ENCODE measurements at regions not wholly inside any gene's neighbourhood (a gene's known extent, or its start where the extent isn't known, plus 50 kb on each side); places are given as distances from the start of the nearest gene placed in this dataset.

DNA sequence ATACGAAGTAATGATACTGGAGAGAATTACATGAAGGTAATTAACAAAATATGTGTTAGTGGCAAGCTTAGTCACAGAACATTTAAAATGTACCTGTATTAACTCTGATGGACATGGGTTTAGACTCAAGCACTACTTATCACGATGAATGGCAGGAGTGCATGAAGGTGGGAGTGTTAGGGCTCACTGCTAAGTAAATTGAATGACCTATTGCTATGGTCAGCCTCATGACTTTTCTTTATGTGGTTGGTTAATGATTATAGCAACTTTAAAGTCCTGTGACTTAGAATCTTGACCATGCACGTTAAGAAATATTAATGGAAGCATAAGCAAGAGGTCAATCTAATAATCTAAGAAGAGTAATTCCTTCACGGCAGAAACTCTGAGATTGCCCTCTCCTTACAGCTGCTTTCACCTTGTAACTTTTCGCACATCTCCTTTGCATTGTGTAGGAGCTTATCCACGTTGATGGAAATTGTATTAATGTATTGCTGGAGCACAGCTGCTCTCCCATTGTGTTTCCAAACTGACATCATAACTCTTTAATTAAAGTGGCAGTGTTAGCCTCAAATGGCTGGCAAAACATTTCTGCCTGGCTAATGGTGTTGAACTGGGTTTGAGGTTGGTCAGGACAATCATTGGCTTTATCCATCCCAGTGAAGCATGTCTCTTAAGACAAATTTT is 114.5 kb downstream of the RXFP2 start:
- no peak for DNase-seq

- DNase-seq: no peak
Measured at GRCh38 chr13:31859571-31859970, 120.2 kb downstream of the RXFP2 start.

DNA sequence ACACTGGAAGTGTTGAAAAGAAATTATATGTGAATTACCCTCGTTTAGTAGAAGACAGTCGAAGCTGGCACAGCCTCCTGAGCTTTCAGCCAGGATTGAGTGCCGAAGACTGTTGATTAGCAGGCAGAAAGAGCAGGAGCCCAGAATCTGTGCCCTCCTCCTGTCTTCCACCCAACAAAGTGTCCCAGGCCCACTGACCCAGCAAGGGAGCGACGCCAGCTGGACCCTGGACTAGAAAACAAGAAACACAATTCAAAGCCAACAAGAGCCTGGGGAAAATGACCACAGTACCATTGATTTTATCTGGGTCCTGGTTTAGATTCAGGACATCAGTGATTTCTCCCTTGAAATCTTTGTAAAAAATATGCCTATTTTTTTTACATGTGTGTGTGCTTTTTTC is 120.7 kb downstream of the RXFP2 start:
- no peak for DNase-seq

- no peak for DNase-seq
Measured at GRCh38 chr13:31862828-31863227, 123.5 kb downstream of the RXFP2 start.

DNA sequence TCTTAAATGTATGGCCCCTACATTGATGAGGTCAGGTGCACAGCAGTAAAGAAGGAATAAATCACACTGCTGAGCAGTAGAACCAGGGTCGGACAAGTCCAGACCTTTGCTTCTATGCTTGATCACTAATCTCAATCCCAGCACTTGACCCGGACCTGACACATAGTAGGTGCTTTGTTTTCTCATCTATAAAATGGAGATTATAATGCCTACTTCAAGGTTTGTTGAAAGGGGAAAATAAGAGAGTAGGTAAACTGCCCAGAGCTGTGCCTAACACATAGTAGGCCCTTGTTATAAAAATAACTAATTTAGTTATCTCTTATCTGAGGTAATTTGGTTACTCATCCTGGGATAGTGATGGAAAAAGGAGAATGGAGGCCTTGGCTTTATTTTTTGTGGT is 125.0 kb downstream of the RXFP2 start:
- no peak for DNase-seq

GRCh38 chr13:31866099-31866498 is 126.8 kb downstream of the RXFP2 start:
- DNase-seq: no peak

DNA sequence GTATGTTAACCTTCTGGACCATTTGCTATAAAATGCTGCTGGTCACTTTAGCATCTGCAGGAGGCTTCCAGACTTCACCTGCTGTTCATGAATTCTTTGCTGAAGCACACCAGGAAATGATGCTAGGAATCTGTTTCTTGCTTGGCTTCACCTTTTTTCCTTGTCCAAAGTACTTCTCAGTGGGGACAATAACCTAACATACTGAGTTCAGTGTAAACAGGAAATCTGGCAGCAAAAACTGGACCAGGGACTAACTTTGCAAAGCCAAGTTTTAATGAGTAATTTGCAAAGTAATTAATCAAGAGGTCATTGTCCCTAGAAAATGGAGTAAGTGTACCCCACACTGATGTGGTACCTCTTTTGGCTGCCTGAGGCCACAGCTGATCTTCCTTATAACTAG is 128.4 kb downstream of the RXFP2 start:
- DNase-seq: no peak

DNA sequence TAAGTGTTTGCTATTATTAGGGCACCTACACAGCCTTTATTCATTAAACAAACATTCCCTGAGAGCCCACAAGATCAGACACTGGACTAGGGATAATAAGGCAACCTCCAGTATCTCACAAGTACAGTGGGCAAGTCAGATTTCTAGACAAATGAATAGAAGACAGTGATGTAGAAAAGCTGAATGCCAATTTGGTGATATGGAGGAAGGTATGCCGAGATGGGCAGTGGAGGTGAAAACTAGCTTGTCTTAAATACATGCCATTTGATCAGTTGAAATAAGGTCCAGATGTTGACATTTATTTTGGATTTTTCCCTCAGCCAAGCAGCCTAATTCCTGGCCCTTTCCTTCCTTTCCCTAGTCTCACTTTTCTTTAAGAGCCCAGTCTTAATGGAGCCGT is 130.3 kb downstream of the RXFP2 start:
- DNase-seq: no peak

- DNase-seq: no peak
Measured at GRCh38 chr13:31870511-31870910, 131.2 kb downstream of the RXFP2 start.

DNA sequence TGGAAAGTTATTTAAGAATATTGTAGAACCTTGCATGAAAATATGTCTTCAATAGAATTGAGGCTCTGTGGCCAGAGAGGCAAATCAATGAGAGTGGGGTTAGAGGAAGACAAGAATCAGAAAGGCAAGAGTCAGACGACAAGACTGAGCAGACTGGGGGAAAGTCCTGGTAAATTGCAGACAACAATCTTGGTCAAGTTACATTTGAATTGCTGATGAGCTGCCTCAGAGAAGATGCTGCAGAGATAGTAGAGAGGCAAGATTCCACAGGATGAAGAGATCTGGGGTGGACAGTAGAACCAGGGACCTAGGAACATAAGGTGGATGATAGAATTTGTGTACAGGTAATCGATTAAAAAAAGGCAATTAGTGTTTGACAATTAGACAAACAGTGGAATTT is 133.8 kb downstream of the RXFP2 start:
- no peak for DNase-seq

DNA sequence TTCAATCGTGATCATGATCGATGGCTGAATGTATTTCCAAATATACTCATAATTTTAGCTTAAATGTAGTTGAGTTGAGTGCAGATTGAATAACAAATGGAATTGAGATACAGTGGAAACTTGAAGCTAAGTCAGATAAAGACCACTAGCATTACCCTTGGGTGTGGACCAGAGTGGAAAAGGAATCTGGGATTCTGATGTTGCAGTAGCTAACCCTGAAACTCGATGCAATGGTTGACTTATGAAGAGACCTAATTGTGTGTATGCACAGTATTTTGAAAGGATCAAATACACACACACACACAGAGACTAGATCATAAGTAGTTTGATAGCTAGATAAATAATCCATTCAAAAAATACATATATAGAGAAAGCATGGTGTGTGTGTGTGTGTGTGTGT is 135.8 kb downstream of the RXFP2 start:
- DNase-seq: no peak

DNA sequence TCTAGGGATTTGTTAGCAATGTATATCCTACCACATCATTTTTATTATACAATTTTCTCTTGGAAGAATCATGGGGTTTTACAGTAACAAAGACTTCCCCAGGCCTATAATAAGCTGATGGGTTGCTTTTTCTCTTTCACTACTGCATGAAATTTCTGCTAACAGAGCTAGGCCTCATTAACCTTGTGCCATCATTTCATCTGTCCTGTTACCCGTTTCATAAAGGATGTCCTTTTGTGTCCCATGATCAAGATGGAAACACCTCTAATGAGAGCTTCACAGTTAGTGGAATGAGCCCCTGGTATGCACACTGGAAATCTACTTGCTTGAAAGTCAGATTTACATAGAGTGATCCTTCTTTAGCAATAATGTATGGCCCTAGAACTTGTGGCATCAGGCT is 138.7 kb downstream of the RXFP2 start:
- no peak for DNase-seq

GRCh38 chr13:31878495-31878894 is 139.2 kb downstream of the RXFP2 start:
- no peak for DNase-seq

DNA sequence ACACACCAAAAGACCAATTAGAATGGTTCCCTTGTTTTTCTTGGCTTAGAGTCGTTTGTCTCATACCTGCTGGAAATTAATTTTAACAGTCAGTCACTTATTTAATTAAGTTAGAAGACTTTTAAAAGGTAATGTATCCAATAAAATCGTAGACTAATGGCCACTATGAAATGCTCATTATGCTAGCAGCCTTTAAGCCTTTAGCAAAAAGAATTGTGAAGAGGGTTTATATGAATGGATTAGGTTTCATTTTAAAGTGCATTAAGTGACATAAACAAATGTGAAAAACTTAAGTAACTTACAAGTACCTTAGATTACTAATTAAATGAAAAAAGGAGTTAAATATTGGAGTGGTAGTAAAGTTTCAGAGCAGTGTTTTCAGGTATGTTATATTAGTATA is 139.6 kb downstream of the RXFP2 start:
- DNase-seq: no peak

DNA sequence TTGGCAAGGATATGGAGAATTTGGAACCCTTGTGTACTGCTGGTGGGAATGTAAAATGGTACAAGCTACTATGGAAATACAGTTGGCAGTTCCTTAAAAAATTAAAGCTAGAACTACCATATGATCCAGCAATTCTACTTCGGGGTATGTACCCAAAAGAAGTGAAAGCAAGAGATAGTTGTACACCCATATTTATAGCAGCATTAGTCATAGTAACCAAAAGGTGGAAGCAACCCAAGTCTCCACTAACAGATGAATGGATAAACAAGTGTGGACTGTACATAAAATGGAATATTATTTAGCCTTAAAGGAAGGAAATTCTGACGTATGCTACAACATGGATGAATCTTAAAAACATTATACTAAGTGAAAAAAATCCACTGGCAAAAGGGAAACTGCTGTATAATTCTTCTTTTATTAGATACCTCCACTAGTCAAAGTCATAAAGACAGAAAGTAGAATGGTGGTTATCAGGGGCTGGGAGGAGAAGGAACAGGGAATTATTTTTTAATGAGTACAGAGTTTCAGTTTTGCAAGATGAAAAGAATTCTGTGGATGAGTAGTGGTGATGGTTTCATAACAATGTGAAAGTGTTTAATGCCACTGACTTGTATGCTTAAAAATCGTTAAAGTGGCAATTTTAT is 141.6 kb downstream of the RXFP2 start:
- no peak for DNase-seq

DNA sequence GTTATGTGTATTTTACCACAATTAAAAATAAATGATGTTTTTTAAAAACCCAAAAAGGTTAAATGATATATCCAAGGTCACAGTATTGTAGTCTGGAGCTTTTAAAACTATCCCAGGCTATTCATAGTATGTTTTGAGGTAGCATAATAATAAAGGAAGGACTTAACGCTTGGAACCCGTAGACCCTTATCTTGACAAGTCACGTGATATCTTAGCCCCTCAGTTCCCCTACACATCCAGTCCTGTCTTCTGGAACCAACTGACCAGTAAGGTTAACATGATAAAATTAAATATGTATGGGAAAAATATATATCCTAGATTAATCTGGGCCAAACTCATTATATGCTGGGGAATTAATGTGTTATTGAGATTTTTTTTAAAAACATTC is 142.2 kb downstream of the RXFP2 start:
- DNase-seq: no peak

GRCh38 chr13:31882794-31883193 is 143.5 kb downstream of the RXFP2 start:
- no peak for DNase-seq

GRCh38 chr13:31884556-31884955 is 145.2 kb downstream of the RXFP2 start:
- DNase-seq: no peak

DNA sequence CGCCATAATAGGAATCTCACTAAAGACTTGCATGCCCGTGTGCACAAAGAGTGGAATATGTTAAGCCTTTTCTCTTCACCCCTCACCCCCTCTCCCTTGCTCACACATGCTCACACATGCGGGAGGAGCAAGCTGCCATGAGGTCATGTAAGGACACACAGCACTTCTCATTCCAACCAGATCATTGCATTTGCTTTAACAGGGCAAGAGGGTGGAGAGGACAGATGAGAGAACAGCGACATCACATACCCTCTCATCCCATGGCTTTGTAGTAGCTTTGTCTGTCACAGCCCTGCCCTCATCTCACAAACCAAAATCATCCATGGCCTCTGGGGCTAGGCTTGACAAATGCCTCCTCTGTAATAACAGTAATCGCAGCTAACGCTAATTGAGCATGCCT is 145.6 kb upstream of the FRY start:
- no peak for DNase-seq

- no peak for DNase-seq
Measured at GRCh38 chr13:31887286-31887685, 144.3 kb upstream of the FRY start.

DNA sequence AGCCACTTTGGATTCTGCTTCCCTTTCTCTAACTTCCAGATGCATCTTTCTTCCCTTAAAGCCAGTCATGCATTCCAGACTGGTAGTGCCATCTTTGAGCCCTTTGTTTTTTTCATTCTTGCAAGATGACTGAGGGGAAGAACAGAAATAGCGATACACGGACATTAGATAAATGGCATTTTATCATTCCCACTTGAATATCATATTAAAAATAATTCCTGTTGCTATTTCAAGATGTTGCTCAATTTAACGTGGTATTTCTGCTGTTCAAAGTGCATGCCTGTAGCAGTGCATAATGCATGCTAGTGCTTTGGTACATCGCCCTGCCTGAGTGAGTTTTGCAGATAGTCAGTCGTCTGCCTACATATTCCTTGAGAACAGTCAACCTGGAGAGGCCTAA is 140.6 kb upstream of the FRY start:
- no peak for DNase-seq

DNA sequence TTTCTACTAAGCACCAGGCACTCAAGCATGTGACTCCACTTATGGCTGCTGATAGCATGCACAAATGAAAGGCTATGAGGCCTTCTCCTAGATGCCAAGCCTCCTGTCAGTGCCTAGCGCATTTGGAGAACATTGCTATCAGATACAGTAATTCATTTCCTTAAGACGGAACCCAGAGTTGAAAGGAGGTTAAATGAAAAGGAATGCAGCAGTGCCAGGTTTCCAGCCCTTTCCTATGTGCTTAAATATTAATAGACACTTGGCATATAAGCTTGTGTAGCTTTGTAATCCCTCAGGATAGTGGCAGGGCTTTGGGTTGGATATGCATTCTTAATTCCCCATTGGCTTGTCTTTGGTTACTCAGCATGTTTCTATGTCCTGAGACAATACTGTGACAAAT is 140.1 kb upstream of the FRY start:
- no peak for DNase-seq

- no peak for DNase-seq
Measured at GRCh38 chr13:31894931-31895330, 136.6 kb upstream of the FRY start.

GRCh38 chr13:31895691-31896090 is 135.9 kb upstream of the FRY start:
- DNase-seq: no peak

DNA sequence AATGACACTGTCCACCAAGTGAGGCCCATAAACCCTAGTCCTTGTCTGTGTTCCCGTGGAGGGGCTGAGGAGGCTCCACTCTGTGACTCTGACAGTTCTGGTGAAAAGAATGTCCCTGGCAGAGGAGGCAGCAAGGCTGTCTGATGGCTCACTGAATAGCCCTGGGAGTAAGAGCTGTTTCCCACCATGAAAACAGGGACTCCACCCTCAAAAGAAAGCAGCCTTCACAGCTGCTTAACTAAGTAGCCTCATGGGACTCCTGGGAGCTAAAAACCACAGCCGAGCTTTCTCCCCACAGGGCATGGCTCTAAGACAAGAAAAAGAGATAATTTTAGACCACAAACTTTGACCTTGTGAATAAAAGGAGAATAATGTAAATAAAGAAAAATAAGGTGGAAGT is 135.1 kb upstream of the FRY start:
- DNase-seq: peak in 1 of 2 experiments; percentile 3

All from NCI-H187 (cell line).